ENCODE measurements at regions not wholly inside any gene's neighbourhood (a gene's known extent, or its start where the extent isn't known, plus 50 kb on each side); places are given as distances from the start of the nearest gene placed in this dataset.

DNA sequence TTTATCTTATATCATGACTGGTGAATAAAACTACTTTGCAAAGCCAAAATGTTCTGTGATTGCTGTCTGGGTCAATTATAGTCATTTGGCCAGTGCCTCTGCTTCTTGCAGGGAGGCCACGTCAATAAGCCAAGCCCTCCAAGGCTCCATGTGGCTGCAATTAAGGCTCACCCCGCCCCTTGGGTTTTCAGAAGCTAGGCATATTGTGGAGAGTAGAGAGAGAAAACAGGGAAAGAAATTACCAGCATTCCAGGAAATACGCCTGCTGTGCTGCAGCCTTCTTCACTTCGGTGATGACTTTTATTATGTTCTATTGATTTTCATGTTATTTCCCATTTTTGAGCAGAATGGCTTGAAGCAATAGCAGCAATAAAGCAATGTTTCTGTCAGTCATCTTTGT is 319.7 kb downstream of the SOX11 start:
- H4K20me1 ChIP-seq (ENCODE audit: insufficient read depth, low read length): no peaks in the 10 kb centered on the region
- no peak overlapping the region for H3K4me3 ChIP-seq (ENCODE audit: low read depth in 1 of 2, low read length in 2 of 2)
- no peak overlapping the region for H2AFZ ChIP-seq (ENCODE audit: low read depth, low read length)
- H3K9me3 ChIP-seq (ENCODE audit: insufficient read depth, low read length, severe bottlenecking): no peaks in the 10 kb centered on the region
- no peaks in the 10 kb centered on the region for H3K36me3 ChIP-seq (ENCODE audit: insufficient read depth, low read length)
- no peaks in the 10 kb centered on the region for H3K79me2 ChIP-seq (ENCODE audit: insufficient read depth, low read length)
- no peak overlapping the region for H3K4me2 ChIP-seq (ENCODE audit: insufficient read depth, low read length)
- no peak for ATAC-seq (ENCODE audit: insufficient read depth, low read depth)
- TF ChIP-seq, protein P1, sequence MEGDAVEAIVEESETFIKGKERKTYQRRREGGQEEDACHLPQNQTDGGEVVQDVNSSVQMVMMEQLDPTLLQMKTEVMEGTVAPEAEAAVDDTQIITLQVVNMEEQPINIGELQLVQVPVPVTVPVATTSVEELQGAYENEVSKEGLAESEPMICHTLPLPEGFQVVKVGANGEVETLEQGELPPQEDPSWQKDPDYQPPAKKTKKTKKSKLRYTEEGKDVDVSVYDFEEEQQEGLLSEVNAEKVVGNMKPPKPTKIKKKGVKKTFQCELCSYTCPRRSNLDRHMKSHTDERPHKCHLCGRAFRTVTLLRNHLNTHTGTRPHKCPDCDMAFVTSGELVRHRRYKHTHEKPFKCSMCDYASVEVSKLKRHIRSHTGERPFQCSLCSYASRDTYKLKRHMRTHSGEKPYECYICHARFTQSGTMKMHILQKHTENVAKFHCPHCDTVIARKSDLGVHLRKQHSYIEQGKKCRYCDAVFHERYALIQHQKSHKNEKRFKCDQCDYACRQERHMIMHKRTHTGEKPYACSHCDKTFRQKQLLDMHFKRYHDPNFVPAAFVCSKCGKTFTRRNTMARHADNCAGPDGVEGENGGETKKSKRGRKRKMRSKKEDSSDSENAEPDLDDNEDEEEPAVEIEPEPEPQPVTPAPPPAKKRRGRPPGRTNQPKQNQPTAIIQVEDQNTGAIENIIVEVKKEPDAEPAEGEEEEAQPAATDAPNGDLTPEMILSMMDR (IDR thresholded peaks at IDR 0.05; ENCODE audit: borderline replicate concordance, extremely low read depth, low read length, poor library complexity, severe bottlenecking): no peak
- no peak for TF ChIP-seq EZH2 (IDR thresholded peaks at IDR 0.05; ENCODE audit: borderline replicate concordance, low read depth, low read length, severe bottlenecking)
- no peak for DNase-seq
- no peaks in the 10 kb centered on the region for H3K4me1 ChIP-seq (ENCODE audit: insufficient read depth, low read length)
- H3K9ac ChIP-seq (ENCODE audit: low read depth, low read length): no peak overlapping the region
- no peaks in the 10 kb centered on the region for H3K27me3 ChIP-seq (ENCODE audit: insufficient read depth, low read length, poor library complexity)
- H3K27ac ChIP-seq (ENCODE audit: low read length): no peak overlapping the region

DNA sequence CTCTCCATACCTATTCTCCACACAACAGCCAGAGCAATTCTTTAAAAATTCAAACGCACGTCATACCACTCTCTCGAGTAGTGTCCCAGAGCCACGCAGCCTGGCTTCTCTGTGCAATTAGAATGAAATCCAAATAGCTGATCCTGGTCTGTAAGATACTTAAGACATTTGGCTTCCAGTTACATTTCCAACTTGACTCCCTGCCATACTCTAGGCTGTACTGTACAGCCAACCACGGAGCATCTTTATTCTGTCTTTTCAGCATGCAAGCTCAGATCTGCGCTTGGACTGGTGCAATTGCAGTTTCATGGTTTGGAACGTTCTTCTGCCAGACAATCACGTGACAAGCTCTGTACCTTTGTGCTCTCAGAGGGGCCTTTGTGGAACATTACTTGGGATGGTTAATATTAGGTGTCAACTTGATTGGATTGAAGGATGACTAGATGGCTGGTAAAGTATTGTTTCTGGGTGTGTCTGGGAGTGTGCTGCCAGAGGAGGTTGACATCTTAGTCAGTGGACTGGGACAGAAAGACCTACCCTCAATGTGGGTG is 325.6 kb downstream of the SOX11 start:
- H3K27ac ChIP-seq (ENCODE audit: low read length): no peak overlapping the region
- no peaks in the 10 kb centered on the region for H3K9me3 ChIP-seq (ENCODE audit: insufficient read depth, low read length, severe bottlenecking)
- no peak overlapping the region for H3K4me3 ChIP-seq (ENCODE audit: low read depth in 1 of 2, low read length in 2 of 2)
- H3K4me2 ChIP-seq (ENCODE audit: insufficient read depth, low read length): no peak overlapping the region
- no peaks in the 10 kb centered on the region for H3K4me1 ChIP-seq (ENCODE audit: insufficient read depth, low read length)
- H3K27me3 ChIP-seq (ENCODE audit: insufficient read depth, low read length, poor library complexity): no peaks in the 10 kb centered on the region
- no peak for TF ChIP-seq EZH2 (IDR thresholded peaks at IDR 0.05; ENCODE audit: borderline replicate concordance, low read depth, low read length, severe bottlenecking)
- TF ChIP-seq, protein P1 (IDR thresholded peaks at IDR 0.05; ENCODE audit: borderline replicate concordance, extremely low read depth, low read length, poor library complexity, severe bottlenecking): no peak
- H3K79me2 ChIP-seq (ENCODE audit: insufficient read depth, low read length): no peaks in the 10 kb centered on the region
- DNase-seq (no peak), ATAC-seq (ENCODE audit: insufficient read depth, low read depth) (no peak)
- H4K20me1 ChIP-seq (ENCODE audit: insufficient read depth, low read length): no peaks in the 10 kb centered on the region
- no peaks in the 10 kb centered on the region for H3K36me3 ChIP-seq (ENCODE audit: insufficient read depth, low read length)
- H3K9ac ChIP-seq (ENCODE audit: low read depth, low read length): no peak overlapping the region
- H2AFZ ChIP-seq (ENCODE audit: low read depth, low read length): no peak overlapping the region

DNA sequence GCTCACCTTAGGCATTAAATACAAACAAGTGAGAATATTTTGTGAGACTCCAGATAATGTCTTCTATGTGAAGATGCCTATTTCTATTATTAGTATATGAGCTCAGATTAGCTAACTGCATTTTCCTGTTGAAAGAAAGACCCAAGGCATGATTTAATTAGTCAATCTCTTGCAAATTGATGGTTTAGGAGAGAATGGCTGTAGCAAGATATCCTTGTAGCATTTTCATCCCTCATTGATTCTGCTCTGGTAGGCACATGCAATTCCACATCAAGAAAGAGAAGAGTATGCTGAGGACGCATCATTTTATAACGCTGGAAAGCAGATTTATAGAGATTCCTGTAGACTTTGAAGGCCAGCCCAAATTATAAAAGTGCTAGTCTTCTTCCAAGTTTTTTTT is 332.0 kb downstream of the SOX11 start:
- Histone ChIP-seq H3K36me3 (ENCODE audit: insufficient read depth, low read length) (no peaks in the 10 kb centered on the region), H3K27ac (ENCODE audit: low read length) (no peak overlapping the region), H3K9me3 (ENCODE audit: insufficient read depth, low read length, severe bottlenecking) (no peaks in the 10 kb centered on the region), H3K4me3 (ENCODE audit: low read depth in 1 of 2, low read length in 2 of 2) (no peak overlapping the region), H2AFZ (ENCODE audit: low read depth, low read length) (no peak overlapping the region), H3K4me2 (ENCODE audit: insufficient read depth, low read length) (no peak overlapping the region), H3K79me2 (ENCODE audit: insufficient read depth, low read length) (no peaks in the 10 kb centered on the region), H3K27me3 (ENCODE audit: insufficient read depth, low read length, poor library complexity) (no peaks in the 10 kb centered on the region), H3K4me1 (ENCODE audit: insufficient read depth, low read length) (no peaks in the 10 kb centered on the region), H4K20me1 (ENCODE audit: insufficient read depth, low read length) (no peaks in the 10 kb centered on the region), H3K9ac (ENCODE audit: low read depth, low read length) (no peak overlapping the region)
- no peak for DNase-seq
- TF ChIP-seq, protein P1 (IDR thresholded peaks at IDR 0.05; ENCODE audit: borderline replicate concordance, extremely low read depth, low read length, poor library complexity, severe bottlenecking): no peak
- no peak for TF ChIP-seq EZH2 (IDR thresholded peaks at IDR 0.05; ENCODE audit: borderline replicate concordance, low read depth, low read length, severe bottlenecking)
- no peak for ATAC-seq (ENCODE audit: insufficient read depth, low read depth)

DNA sequence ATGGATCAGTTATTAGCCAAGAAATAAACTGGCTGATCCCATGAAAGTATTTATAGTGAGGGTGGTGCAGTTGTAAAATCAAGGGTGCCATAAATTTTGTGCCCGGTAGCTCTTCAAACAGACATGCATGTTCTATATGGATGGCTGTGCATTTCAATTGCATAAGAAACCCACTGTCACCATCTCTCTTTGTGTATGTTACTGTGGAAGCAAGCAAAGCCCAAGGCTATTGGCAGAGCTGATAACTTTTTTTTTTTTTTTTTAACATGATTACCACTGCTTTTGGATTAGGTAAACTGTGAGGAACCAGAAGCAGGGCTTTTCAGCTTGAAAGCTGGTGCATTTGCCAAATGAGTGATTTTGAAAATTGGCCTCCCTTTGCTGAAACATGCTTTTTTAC is 332.6 kb downstream of the SOX11 start:
- H3K79me2 ChIP-seq (ENCODE audit: insufficient read depth, low read length): no peaks in the 10 kb centered on the region
- no peaks in the 10 kb centered on the region for H3K27me3 ChIP-seq (ENCODE audit: insufficient read depth, low read length, poor library complexity)
- no peaks in the 10 kb centered on the region for H3K4me1 ChIP-seq (ENCODE audit: insufficient read depth, low read length)
- H2AFZ ChIP-seq (ENCODE audit: low read depth, low read length): no peak overlapping the region
- no peaks in the 10 kb centered on the region for H4K20me1 ChIP-seq (ENCODE audit: insufficient read depth, low read length)
- no peaks in the 10 kb centered on the region for H3K36me3 ChIP-seq (ENCODE audit: insufficient read depth, low read length)
- H3K4me2 ChIP-seq (ENCODE audit: insufficient read depth, low read length): no peak overlapping the region
- no peak for TF ChIP-seq EZH2 (IDR thresholded peaks at IDR 0.05; ENCODE audit: borderline replicate concordance, low read depth, low read length, severe bottlenecking)
- TF ChIP-seq, protein P1 (IDR thresholded peaks at IDR 0.05; ENCODE audit: borderline replicate concordance, extremely low read depth, low read length, poor library complexity, severe bottlenecking): no peak
- no peak overlapping the region for H3K27ac ChIP-seq (ENCODE audit: low read length)
- ATAC-seq (ENCODE audit: insufficient read depth, low read depth): no peak
- DNase-seq: no peak
- no peaks in the 10 kb centered on the region for H3K9me3 ChIP-seq (ENCODE audit: insufficient read depth, low read length, severe bottlenecking)
- H3K9ac ChIP-seq (ENCODE audit: low read depth, low read length): no peak overlapping the region
- H3K4me3 ChIP-seq (ENCODE audit: low read depth in 1 of 2, low read length in 2 of 2): no peak overlapping the region
